ENCODE measurements at regions not wholly inside any gene's neighbourhood (a gene's known extent, or its start where the extent isn't known, plus 50 kb on each side); places are given as distances from the start of the nearest gene placed in this dataset.

GRCh38 chr2:186980787-186981550 is 132.0 kb upstream of the ZSWIM2 start:
- H3K4me2 ChIP-seq (ENCODE audit: low read length) = no peak overlapping the region
- no peak overlapping the region for H3K9ac ChIP-seq (ENCODE audit: low read length)
- no peaks in the 10 kb centered on the region for H3K4me1 ChIP-seq (ENCODE audit: insufficient read depth, low read length, severe bottlenecking)
- no peaks in the 10 kb centered on the region for H3K9me3 ChIP-seq (ENCODE audit: low read length)
- no peaks in the 10 kb centered on the region for H3K36me3 ChIP-seq (ENCODE audit: insufficient read depth, low read length)
- TF ChIP-seq EZH2 (IDR thresholded peaks at IDR 0.05; ENCODE audit: borderline replicate concordance, low read length) = no peak
- no peak for TF ChIP-seq CTCF (IDR thresholded peaks at IDR 0.05; ENCODE audit: low read length)
- no peaks in the 10 kb centered on the region for H3F3A ChIP-seq (ENCODE audit: insufficient read depth, low read length)
- no peak overlapping the region for H3K4me3 ChIP-seq (ENCODE audit: low read depth, low read length, poor library complexity, severe bottlenecking)
- no peaks in the 10 kb centered on the region for H4K20me1 ChIP-seq (ENCODE audit: insufficient read depth, low read length)
- H3K27me3 ChIP-seq (ENCODE audit: insufficient read depth, low read length) = no peaks in the 10 kb centered on the region
- no peaks in the 10 kb centered on the region for H3K9me2 ChIP-seq (ENCODE audit: low read depth, low read length)
- H3K79me2 ChIP-seq (ENCODE audit: insufficient read depth, low read length) = no peaks in the 10 kb centered on the region
- no peak overlapping the region for H2AFZ ChIP-seq (ENCODE audit: low read length)
- no peak overlapping the region for H3K27ac ChIP-seq (ENCODE audit: low read depth, low read length, poor library complexity, severe bottlenecking)

GRCh38 chr2:186980117-186980442 is 131.1 kb upstream of the ZSWIM2 start:
- Histone ChIP-seq H3F3A (ENCODE audit: insufficient read depth, low read length) (no peaks in the 10 kb centered on the region), H3K27me3 (ENCODE audit: insufficient read depth, low read length) (no peaks in the 10 kb centered on the region), H3K9ac (ENCODE audit: low read length) (no peak overlapping the region), H3K4me1 (ENCODE audit: insufficient read depth, low read length, severe bottlenecking) (no peaks in the 10 kb centered on the region), H3K9me3 (ENCODE audit: low read length) (no peaks in the 10 kb centered on the region), H3K9me2 (ENCODE audit: low read depth, low read length) (no peaks in the 10 kb centered on the region), H3K4me3 (ENCODE audit: low read depth, low read length, poor library complexity, severe bottlenecking) (no peak overlapping the region), H3K4me2 (ENCODE audit: low read length) (no peak overlapping the region), H3K27ac (ENCODE audit: low read depth, low read length, poor library complexity, severe bottlenecking) (no peak overlapping the region), H3K79me2 (ENCODE audit: insufficient read depth, low read length) (no peaks in the 10 kb centered on the region), H4K20me1 (ENCODE audit: insufficient read depth, low read length) (no peaks in the 10 kb centered on the region), H2AFZ (ENCODE audit: low read length) (no peak overlapping the region), H3K36me3 (ENCODE audit: insufficient read depth, low read length) (no peaks in the 10 kb centered on the region)
- TF ChIP-seq EZH2 (IDR thresholded peaks at IDR 0.05; ENCODE audit: borderline replicate concordance, low read length) (no peak), CTCF (IDR thresholded peaks at IDR 0.05; ENCODE audit: low read length) (no peak)

- no peaks in the 10 kb centered on the region for H3K4me1 ChIP-seq (ENCODE audit: insufficient read depth, low read length, severe bottlenecking)
- no peak overlapping the region for H3K4me2 ChIP-seq (ENCODE audit: low read length)
- H4K20me1 ChIP-seq (ENCODE audit: insufficient read depth, low read length) = no peaks in the 10 kb centered on the region
- H3K27ac ChIP-seq (ENCODE audit: low read depth, low read length, poor library complexity, severe bottlenecking) = no peak overlapping the region
- no peaks in the 10 kb centered on the region for H3K27me3 ChIP-seq (ENCODE audit: insufficient read depth, low read length)
- no peak overlapping the region for H3K4me3 ChIP-seq (ENCODE audit: low read depth, low read length, poor library complexity, severe bottlenecking)
- H3K9me3 ChIP-seq (ENCODE audit: low read length) = no peaks in the 10 kb centered on the region
- TF ChIP-seq EZH2 (IDR thresholded peaks at IDR 0.05; ENCODE audit: borderline replicate concordance, low read length) (no peak), CTCF (IDR thresholded peaks at IDR 0.05; ENCODE audit: low read length) (no peak)
- H3K36me3 ChIP-seq (ENCODE audit: insufficient read depth, low read length) = no peaks in the 10 kb centered on the region
- no peaks in the 10 kb centered on the region for H3K79me2 ChIP-seq (ENCODE audit: insufficient read depth, low read length)
- no peaks in the 10 kb centered on the region for H3K9me2 ChIP-seq (ENCODE audit: low read depth, low read length)
- no peak overlapping the region for H2AFZ ChIP-seq (ENCODE audit: low read length)
- no peak overlapping the region for H3K9ac ChIP-seq (ENCODE audit: low read length)
- H3F3A ChIP-seq (ENCODE audit: insufficient read depth, low read length) = no peaks in the 10 kb centered on the region
These were observed 130.6 kb upstream of the ZSWIM2 start for GRCh38 chr2:186979439-186980116.
